Pons (tissue), 1 donor: ENCODE measurements at regions not wholly inside any gene's neighbourhood (a gene's known extent, or its start where the extent isn't known, plus 50 kb on each side); places are given as distances from the start of the nearest gene placed in this dataset.
"Not testable (repeated sequence)": the region's sequence is repeated elsewhere in the genome, so short reads cannot be mapped to it uniquely, and the experiment has no call there.

Experiments used
- DNase-seq: peaks from one replicate; pipeline ENCODE4 v3.0.0-alpha.2; 2016; ENCODE audit warnings: low spot score

- no peak for DNase-seq
Observed at GRCh38 chrX:1700757-1701156, 85.9 kb downstream of the ASMT start.

DNA sequence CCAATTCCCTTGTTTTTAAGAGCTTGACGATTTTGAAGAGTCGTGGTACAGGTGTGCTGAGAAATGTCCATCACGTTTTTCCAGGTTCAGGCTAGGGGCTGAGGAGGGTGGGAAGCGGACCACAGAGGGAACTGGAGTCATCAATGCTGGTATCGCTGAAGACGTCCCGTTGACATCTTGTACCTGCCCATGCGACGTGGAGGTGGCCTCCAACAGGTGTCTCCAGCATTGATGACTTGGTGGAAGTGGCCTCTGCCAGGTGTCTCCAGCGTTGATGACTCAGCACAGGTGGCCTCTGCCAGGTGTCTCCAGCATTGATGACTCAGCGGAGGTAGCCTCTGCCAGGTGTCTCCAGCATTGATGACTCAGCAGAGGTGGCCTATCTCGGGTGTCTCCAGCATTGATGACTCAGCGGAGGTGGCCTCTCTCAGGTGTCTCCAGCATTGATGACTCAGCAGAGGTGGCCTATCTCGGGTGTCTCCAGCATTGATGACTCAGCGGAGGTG is 86.6 kb downstream of the ASMT start:
- not testable (repeated sequence) for DNase-seq

DNA sequence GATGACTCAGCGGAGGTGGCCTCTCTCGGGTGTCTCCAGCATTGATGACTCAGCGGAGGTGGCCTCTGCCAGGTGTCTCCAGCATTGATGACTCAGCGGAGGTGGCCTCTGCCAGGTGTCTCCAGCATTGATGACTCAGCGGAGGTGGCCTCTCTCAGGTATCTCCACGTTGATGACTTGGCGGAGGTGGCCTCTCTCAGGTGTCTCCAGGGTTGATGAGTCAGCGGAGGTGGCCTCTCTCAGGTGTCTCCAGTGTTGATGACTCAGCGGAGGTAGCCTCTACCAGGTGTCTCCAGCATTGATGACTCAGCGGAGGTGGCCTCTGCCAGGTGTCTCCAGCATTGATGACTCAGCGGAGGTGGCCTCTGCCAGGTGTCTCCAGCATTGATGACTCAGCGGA is 87.3 kb downstream of the ASMT start:
- DNase-seq, result not testable (repeated sequence)

DNA sequence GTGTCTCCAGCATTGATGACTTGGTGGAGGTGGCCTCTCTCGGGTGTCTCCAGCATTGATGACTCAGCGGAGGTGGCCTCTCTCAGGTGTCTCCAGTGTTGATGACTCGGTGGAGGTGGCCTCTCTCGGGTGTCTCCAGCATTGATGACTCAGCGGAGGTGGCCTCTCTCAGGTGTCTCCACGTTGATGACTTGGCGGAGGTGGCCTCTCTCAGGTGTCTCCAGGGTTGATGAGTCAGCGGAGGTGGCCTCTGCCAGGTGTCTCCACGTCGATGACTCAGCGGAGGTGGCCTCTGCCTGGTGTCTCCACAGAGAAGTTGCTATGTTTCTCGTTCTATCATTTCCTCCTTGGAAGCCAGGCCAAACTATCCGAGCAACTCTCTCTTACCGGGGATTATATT is 87.7 kb downstream of the ASMT start:
- not testable (repeated sequence) for DNase-seq

- DNase-seq, result not testable (repeated sequence)
Observed at GRCh38 chrX:1709277-1709676, 94.4 kb downstream of the ASMT start.

GRCh38 chrX:1713296-1713695 is 98.4 kb downstream of the ASMT start:
- no peak for DNase-seq

- DNase-seq, result no peak
Observed at GRCh38 chrX:1717373-1717772, 102.5 kb downstream of the ASMT start.

DNA sequence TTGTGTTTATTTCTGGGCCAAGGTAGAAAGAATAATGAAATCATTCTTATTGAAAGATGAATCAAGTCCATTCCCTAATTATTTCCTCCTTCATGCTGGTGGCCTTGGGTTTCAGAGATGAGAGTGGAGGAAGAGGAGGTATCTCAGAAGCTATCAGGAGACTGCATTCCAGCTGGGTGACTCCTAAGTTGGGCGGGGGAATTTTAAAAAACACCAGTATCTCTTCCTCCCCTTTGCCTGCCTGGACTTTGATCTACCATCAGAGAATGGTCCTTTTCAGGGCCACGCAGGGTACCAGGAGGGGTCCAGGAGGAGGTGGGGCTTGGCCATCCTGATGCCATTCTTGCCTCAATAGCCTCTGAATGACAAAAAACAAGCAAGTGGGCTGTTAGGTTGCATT is 104.4 kb downstream of the ASMT start:
- no peak for DNase-seq

- DNase-seq, result no peak
Observed at GRCh38 chrX:1720836-1721235, 106.0 kb downstream of the ASMT start.

DNA sequence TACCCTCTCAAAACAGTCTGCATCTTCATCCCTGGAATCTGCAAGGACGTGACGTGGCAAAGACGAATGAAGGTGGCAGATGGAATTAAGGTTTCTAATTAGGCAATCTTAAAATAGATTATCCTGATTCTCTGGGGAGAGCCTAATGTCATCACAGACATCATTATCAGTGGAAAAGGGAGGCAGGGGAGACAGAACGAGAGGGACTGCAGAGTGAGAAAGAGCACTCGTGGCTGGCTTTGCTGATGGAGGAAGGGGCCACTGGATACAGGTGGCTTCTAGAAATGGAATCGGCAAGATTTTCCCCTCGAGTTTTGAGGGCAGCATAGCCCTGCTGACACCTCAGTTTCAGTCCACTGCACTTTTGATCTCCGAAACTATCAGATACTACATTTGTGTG is 110.6 kb downstream of the ASMT start:
- DNase-seq, result no peak

- DNase-seq, result no peak
Observed at GRCh38 chrX:1727531-1728027, 112.7 kb downstream of the ASMT start.

- no peak for DNase-seq
Observed at GRCh38 chrX:1734806-1735205, 119.9 kb downstream of the ASMT start.

GRCh38 chrX:1741816-1742394 is 127.0 kb downstream of the ASMT start:
- DNase-seq, result peak; percentile 32

DNA sequence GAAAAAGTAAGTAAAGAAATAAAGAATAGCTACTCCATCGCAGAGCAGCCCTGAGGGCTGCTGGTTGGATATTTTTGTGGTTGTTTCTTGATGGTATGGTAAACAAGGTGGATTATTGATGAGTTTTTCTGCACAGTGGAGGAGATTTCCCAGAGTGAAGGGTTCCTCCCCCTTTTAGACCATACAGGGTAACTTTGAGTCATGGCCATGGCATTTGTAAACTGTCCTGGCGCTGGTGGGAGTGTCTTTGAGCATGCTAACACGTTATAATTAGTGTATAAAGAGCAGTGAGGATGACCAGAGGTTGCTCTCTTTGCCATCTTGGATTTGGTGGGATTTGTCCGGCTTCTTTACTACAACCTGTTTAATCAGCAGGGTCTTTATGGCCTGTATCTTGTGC is 128.2 kb downstream of the ASMT start:
- no peak for DNase-seq

DNA sequence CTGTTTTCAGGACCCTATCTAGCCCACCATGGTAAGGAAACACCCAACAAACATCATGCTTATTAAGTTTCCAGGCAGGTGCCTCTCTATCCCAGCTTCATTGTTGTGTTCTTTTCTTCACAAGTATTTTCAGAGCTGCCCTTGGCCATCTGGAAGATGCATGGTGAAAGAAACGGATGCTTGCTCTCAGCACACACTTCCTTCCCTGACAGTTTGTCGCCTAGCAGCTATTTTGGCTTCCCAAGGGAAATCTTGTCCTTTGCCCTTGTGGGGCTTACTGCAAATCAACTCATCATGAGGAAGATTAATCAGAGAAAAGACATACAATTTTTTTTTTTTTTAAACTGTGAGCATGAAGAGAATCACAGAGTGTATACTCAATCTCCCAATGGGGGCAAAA is 128.8 kb downstream of the ASMT start:
- no peak for DNase-seq

- DNase-seq, result no peak
Observed at GRCh38 chrX:1748408-1748807, 133.5 kb downstream of the ASMT start.

- DNase-seq, result no peak
Observed at GRCh38 chrX:1749499-1749898, 134.6 kb downstream of the ASMT start.

- DNase-seq, result peak; percentile 18
Observed at GRCh38 chrX:1750267-1750666, 135.4 kb downstream of the ASMT start.

- DNase-seq, result no peak
Observed at GRCh38 chrX:1751781-1752180, 136.9 kb downstream of the ASMT start.

DNA sequence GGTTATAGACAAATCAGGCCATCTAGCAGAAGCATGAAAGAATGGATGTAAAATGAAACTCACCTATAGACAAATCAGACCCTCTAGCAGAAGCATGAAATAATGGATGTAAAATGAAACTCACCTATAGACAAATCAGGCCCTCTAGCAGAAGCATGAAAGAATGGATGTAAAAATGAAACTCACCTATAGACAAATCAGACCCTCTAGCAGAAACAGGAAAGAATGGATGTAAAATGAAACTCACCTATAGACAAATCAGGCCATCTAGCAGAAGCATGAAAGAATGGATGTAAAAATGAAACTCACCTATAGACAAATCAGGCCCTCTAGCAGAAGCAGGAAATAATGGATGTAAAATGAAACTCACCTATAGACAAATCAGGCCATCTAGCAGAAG is 137.9 kb downstream of the ASMT start:
- not testable (repeated sequence) for DNase-seq

- DNase-seq, result no peak
Observed at GRCh38 chrX:1754077-1754476, 139.2 kb downstream of the ASMT start.

GRCh38 chrX:1763294-1763693 is 148.4 kb downstream of the ASMT start:
- no peak for DNase-seq

- not testable (repeated sequence) for DNase-seq
Observed at GRCh38 chrX:1764883-1765364, 150.1 kb downstream of the ASMT start.

DNA sequence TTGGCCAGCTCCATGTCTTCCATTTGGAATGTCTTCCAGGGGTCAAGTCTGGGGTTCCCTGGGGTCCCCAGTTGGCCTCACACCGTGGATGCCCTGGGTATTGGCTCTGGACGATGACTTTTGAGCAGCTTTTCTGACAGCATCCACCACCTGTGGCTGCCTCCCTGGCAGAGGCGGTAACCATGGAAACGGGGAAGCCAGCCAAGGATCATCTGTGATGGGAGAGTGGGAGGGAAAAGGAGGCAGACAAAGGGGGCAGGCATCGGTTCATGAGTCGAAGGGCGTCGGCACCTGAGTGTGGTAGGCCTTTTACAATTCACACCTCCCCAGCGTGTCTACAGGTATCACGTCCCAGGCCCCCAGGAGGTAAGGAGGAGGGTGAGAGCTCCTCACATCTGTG is 152.2 kb downstream of the ASMT start:
- DNase-seq, result no peak
